Large intestine (tissue), 3 donors: ENCODE measurements at regions not wholly inside any gene's neighbourhood (a gene's known extent, or its start where the extent isn't known, plus 50 kb on each side); places are given as distances from the start of the nearest gene placed in this dataset.
A peak's percentile ranks its signal among the peaks of the same experiment; 100 is the strongest.
"Not testable (repeated sequence)": the region's sequence is repeated elsewhere in the genome, so short reads cannot be mapped to it uniquely, and the experiment has no call there.

Source experiments
- DNase-seq, 2 donors: peaks; one replicate each; pipeline versions ENCODE4 v3.0.0 to v3.0.0-alpha.2; 2013
- H3K27ac ChIP-seq: one replicate; pipeline ENCODE4 v1.5.1; 2013; ENCODE audit warnings: low read length
- H3K27me3 ChIP-seq: 2 replicates; pipeline ENCODE4 v1.6.1; 2013; ENCODE audit warnings: low read length; ENCODE audit not compliant: control insufficient read depth, insufficient read depth
- H3K36me3 ChIP-seq: 2 replicates; pipeline ENCODE4 v1.6.1; 2013; ENCODE audit warnings: low read length; ENCODE audit not compliant: control insufficient read depth, insufficient read depth
- H3K4me1 ChIP-seq: one replicate; pipeline ENCODE4 v1.6.1; 2013; ENCODE audit warnings: low read length; ENCODE audit not compliant: control insufficient read depth, insufficient read depth
- H3K4me3 ChIP-seq: one replicate; pipeline ENCODE4 v1.5.1; 2013; ENCODE audit warnings: low read length
- H3K9me3 ChIP-seq: one replicate; pipeline ENCODE4 v1.6.1; 2013; ENCODE audit warnings: mild to moderate bottlenecking, low read depth, low read length, moderate library complexity; ENCODE audit not compliant: control insufficient read depth
- WGBS: methylation state at CpG from one replicate; pipeline ENCODE4 v1.1.5; 2013; ENCODE audit warnings: low lambda C conversion rate; ENCODE audit not compliant: insufficient coverage; 5-methylcytosine and 5-hydroxymethylcytosine counted together

- Histone ChIP-seq H3K4me1 (peaks cover 53% of the 10 kb centered on the region), H3K27me3 (no peaks in the 10 kb centered on the region), H3K4me3 (no peak overlapping the region), H3K9me3 (no peaks in the 10 kb centered on the region), H3K27ac (peak overlapping the region; percentile 92), H3K36me3 (no peaks in the 10 kb centered on the region)
- peak in 1 of 2 donors; percentile 57 for DNase-seq
- WGBS: no CpG with 5 or more reads among the region's 11 CpGs
These were observed 164.8 kb downstream of the MYCN start for GRCh38 chr2:16104949-16105668.

- H3K36me3 ChIP-seq: no peaks in the 10 kb centered on the region
- peaks cover 53% of the 10 kb centered on the region for H3K4me1 ChIP-seq
- WGBS: no CpG with 5 or more reads among the region's 6 CpGs
These were observed 164.1 kb downstream of the MYCN start for GRCh38 chr2:16104315-16104948.

GRCh38 chr2:16103614-16104314, 163.4 kb downstream of the MYCN start:
- Histone ChIP-seq H3K4me1 (peaks cover 53% of the 10 kb centered on the region), H3K27me3 (no peaks in the 10 kb centered on the region), H3K27ac (peak overlapping the region; percentile 92), H3K4me3 (no peak overlapping the region), H3K36me3 (no peaks in the 10 kb centered on the region), H3K9me3 (peaks cover 2% of the 10 kb centered on the region)
- WGBS: no CpG with 5 or more reads among the region's 12 CpGs
- DNase-seq: no peak

More at GRCh38 chr2:16104315-16104948, 164.1 kb downstream of the MYCN start:
- DNase-seq: peak; percentile 40 to 75
- H3K9me3 ChIP-seq: no peaks in the 10 kb centered on the region
- no peak overlapping the region for H3K4me3 ChIP-seq
- H3K27me3 ChIP-seq: no peaks in the 10 kb centered on the region
- H3K27ac ChIP-seq: peak overlapping the region; percentile 92

- peak overlapping the region; percentile 25 for H3K4me3 ChIP-seq
- H3K27me3 ChIP-seq: no peaks in the 10 kb centered on the region
- no CpG with 5 or more reads among the region's 16 CpGs for WGBS
- peaks cover 53% of the 10 kb centered on the region for H3K4me1 ChIP-seq
- H3K9me3 ChIP-seq: peaks cover 8% of the 10 kb centered on the region
- peak overlapping the region; percentile 92 for H3K27ac ChIP-seq
- H3K36me3 ChIP-seq: no peaks in the 10 kb centered on the region
- peak; percentile 87 to 97 for DNase-seq
These were observed 162.6 kb downstream of the MYCN start for GRCh38 chr2:16102976-16103380.

- H3K4me1 ChIP-seq: peaks cover 57% of the 10 kb centered on the region
- H3K9me3 ChIP-seq: peaks cover 13% of the 10 kb centered on the region
- no peaks in the 10 kb centered on the region for H3K27me3 ChIP-seq
- no peak for DNase-seq
- no peaks in the 10 kb centered on the region for H3K36me3 ChIP-seq
- H3K4me3 ChIP-seq: peak overlapping the region; percentile 25
- WGBS: no CpG with 5 or more reads among the region's 14 CpGs
- peak overlapping the region; percentile 92 for H3K27ac ChIP-seq
These were observed 162.1 kb downstream of the MYCN start for GRCh38 chr2:16102358-16102975.

- no CpG with 5 or more reads among the region's 3 CpGs for WGBS
- no peak overlapping the region for H3K4me3 ChIP-seq
- no peaks in the 10 kb centered on the region for H3K27me3 ChIP-seq
- no peak overlapping the region for H3K27ac ChIP-seq
- H3K4me1 ChIP-seq: peaks cover 70% of the 10 kb centered on the region
- no peak for DNase-seq
- H3K36me3 ChIP-seq: no peaks in the 10 kb centered on the region
- peaks cover 14% of the 10 kb centered on the region for H3K9me3 ChIP-seq
These were observed 160.8 kb downstream of the MYCN start for GRCh38 chr2:16101196-16101595.

- H3K27ac ChIP-seq: no peak overlapping the region
- no peaks in the 10 kb centered on the region for H3K27me3 ChIP-seq
- H3K9me3 ChIP-seq: peaks cover 14% of the 10 kb centered on the region
- no peaks in the 10 kb centered on the region for H3K36me3 ChIP-seq
- H3K4me1 ChIP-seq: peaks cover 68% of the 10 kb centered on the region
- no CpG with 5 or more reads among the region's 1 CpG for WGBS
- DNase-seq: no peak
- H3K4me3 ChIP-seq: no peak overlapping the region
These were observed 159.7 kb downstream of the MYCN start for GRCh38 chr2:16100006-16100405.

GRCh38 chr2:16099326-16099725, 159.0 kb downstream of the MYCN start:
- WGBS: no CpG with 5 or more reads among the region's 2 CpGs
- Histone ChIP-seq H3K27ac (no peak overlapping the region), H3K36me3 (no peaks in the 10 kb centered on the region), H3K4me3 (no peak overlapping the region), H3K27me3 (no peaks in the 10 kb centered on the region), H3K9me3 (peaks cover 14% of the 10 kb centered on the region), H3K4me1 (peaks cover 68% of the 10 kb centered on the region)
- no peak for DNase-seq

GRCh38 chr2:16096962-16097361, 156.6 kb downstream of the MYCN start:
- H3K4me1 ChIP-seq: peaks cover 55% of the 10 kb centered on the region
- H3K27me3 ChIP-seq: no peaks in the 10 kb centered on the region
- H3K36me3 ChIP-seq: no peaks in the 10 kb centered on the region
- peak overlapping the region; percentile 70 for H3K27ac ChIP-seq
- DNase-seq: peak; percentile 56 to 88
- WGBS: no CpG with 5 or more reads among the region's 4 CpGs
- H3K9me3 ChIP-seq: peaks cover 14% of the 10 kb centered on the region
- H3K4me3 ChIP-seq: no peak overlapping the region

GRCh38 chr2:16095483-16095882, 155.1 kb downstream of the MYCN start:
- H3K27me3 ChIP-seq, H3K4me3 ChIP-seq, DNase-seq, H3K36me3 ChIP-seq: not testable (repeated sequence)
- no CpG with 5 or more reads among the region's 1 CpG for WGBS
- H3K9me3 ChIP-seq: peaks cover 14% of the 10 kb centered on the region
- peaks cover 52% of the 10 kb centered on the region for H3K4me1 ChIP-seq
- peak overlapping the region; percentile 80 for H3K27ac ChIP-seq
